Parathyroid adenoma (tissue), 2 donors: ENCODE measurements at regions not wholly inside any gene's neighbourhood (a gene's known extent, or its start where the extent isn't known, plus 50 kb on each side); places are given as distances from the start of the nearest gene placed in this dataset.

Experiments used
- H2AFZ ChIP-seq: fragments of 300-600 bp; sonication (generic); one replicate; pipeline ENCODE4 v1.7.0; 2017; ENCODE audit warnings: antibody characterized with exemption, mild to moderate bottlenecking
- H3K27ac ChIP-seq: fragments of 300-600 bp; sonication (generic); one replicate; pipeline ENCODE4 v1.7.0; 2017
- H3K27me3 ChIP-seq: fragments of 300-600 bp; sonication (generic); one replicate; pipeline ENCODE4 v1.7.0; 2017; ENCODE audit warnings: low read length; ENCODE audit not compliant: control insufficient read depth, insufficient read depth
- H3K36me3 ChIP-seq: fragments of 300-600 bp; sonication (generic); one replicate; pipeline ENCODE4 v1.7.0; 2017; ENCODE audit warnings: low read length; ENCODE audit not compliant: control insufficient read depth, insufficient read depth
- H3K4me1 ChIP-seq: fragments of 300-600 bp; sonication (generic); one replicate; pipeline ENCODE4 v1.7.0; 2017; ENCODE audit warnings: control low read depth
- H3K4me2 ChIP-seq: fragments of 300-600 bp; sonication (generic); one replicate; pipeline ENCODE4 v1.7.0; 2017; ENCODE audit warnings: low read length
- H3K4me3 ChIP-seq: fragments of 300-600 bp; sonication (generic); one replicate; pipeline ENCODE4 v1.7.0; 2017; ENCODE audit warnings: low read depth, low read length
- H3K79me2 ChIP-seq: fragments of 300-600 bp; sonication (generic); one replicate; pipeline ENCODE4 v1.7.0; 2017; ENCODE audit warnings: control low read depth
- H3K9ac ChIP-seq: fragments of 300-600 bp; sonication (generic); one replicate; pipeline ENCODE4 v1.7.0; 2017; ENCODE audit warnings: mild to moderate bottlenecking
- H3K9me3 ChIP-seq: fragments of 300-600 bp; sonication (generic); one replicate; pipeline ENCODE4 v1.7.0; 2017; ENCODE audit warnings: low read length; ENCODE audit not compliant: control insufficient read depth
- CTCF ChIP-seq: fragments of 300-600 bp; sonication (generic); IDR thresholded peaks from one replicate; pipeline ENCODE4 v1.7.0; 2017; ENCODE audit warnings: antibody characterized with exemption, mild to moderate bottlenecking
- donor health status: primary hyperparathyroidism.

- no peaks in the 10 kb centered on the region for H3K4me1 ChIP-seq
- peak overlapping the region; percentile 52 for H3K4me3 ChIP-seq
- no peaks in the 10 kb centered on the region for H3K27me3 ChIP-seq
- no peak for TF ChIP-seq CTCF
- H3K4me2 ChIP-seq: peak overlapping the region; percentile 63
- H3K79me2 ChIP-seq: no peaks in the 10 kb centered on the region
- H3K36me3 ChIP-seq: no peaks in the 10 kb centered on the region
- peak overlapping the region; percentile 72 for H2AFZ ChIP-seq
- no peak overlapping the region for H3K9ac ChIP-seq
- no peaks in the 10 kb centered on the region for H3K9me3 ChIP-seq
- H3K27ac ChIP-seq: no peak overlapping the region
Observed at GRCh38 chr22:46026899-46027210, 49.9 kb upstream of the WNT7B start.

GRCh38 chr22:46027211-46028105 lies 50.5 kb upstream of the WNT7B start:
- Histone ChIP-seq H3K4me2 (peak overlapping the region; percentile 63), H3K4me1 (no peaks in the 10 kb centered on the region), H3K36me3 (no peaks in the 10 kb centered on the region), H3K27me3 (no peaks in the 10 kb centered on the region), H3K9me3 (no peaks in the 10 kb centered on the region), H3K9ac (no peak overlapping the region), H3K27ac (no peak overlapping the region), H3K4me3 (peak overlapping the region; percentile 52), H2AFZ (peak overlapping the region; percentile 72), H3K79me2 (no peaks in the 10 kb centered on the region)
- no peak for TF ChIP-seq CTCF

GRCh38 chr22:46028106-46028991 lies 51.4 kb upstream of the WNT7B start:
- Histone ChIP-seq H3K27me3 (no peaks in the 10 kb centered on the region), H3K27ac (no peak overlapping the region), H3K9me3 (no peaks in the 10 kb centered on the region), H3K79me2 (no peaks in the 10 kb centered on the region), H3K36me3 (no peaks in the 10 kb centered on the region), H3K4me2 (no peak overlapping the region), H2AFZ (no peak overlapping the region), H3K4me3 (no peak overlapping the region), H3K4me1 (no peaks in the 10 kb centered on the region), H3K9ac (no peak overlapping the region)
- no peak for TF ChIP-seq CTCF

- no peak overlapping the region for H3K27ac ChIP-seq
- no peaks in the 10 kb centered on the region for H3K9me3 ChIP-seq
- no peak overlapping the region for H3K4me2 ChIP-seq
- H2AFZ ChIP-seq: no peak overlapping the region
- H3K36me3 ChIP-seq: no peaks in the 10 kb centered on the region
- H3K79me2 ChIP-seq: no peaks in the 10 kb centered on the region
- H3K4me3 ChIP-seq: no peak overlapping the region
- no peaks in the 10 kb centered on the region for H3K27me3 ChIP-seq
- no peak for TF ChIP-seq CTCF
- no peaks in the 10 kb centered on the region for H3K4me1 ChIP-seq
- H3K9ac ChIP-seq: no peak overlapping the region
Observed at GRCh38 chr22:46029036-46029435, 52.1 kb upstream of the WNT7B start.
